Vagina (tissue), 2 donors: ENCODE measurements at regions not wholly inside any gene's neighbourhood (a gene's known extent, or its start where the extent isn't known, plus 50 kb on each side); places are given as distances from the start of the nearest gene placed in this dataset.

Source experiments
- DNase-seq, 2 donors: peaks; one replicate each; pipeline ENCODE4 v3.0.0-alpha.2; 2017; ENCODE audit errors: extremely low spot score in 2 of 2
- H3K27ac ChIP-seq: fragments of 200-600 bp; sonication (generic); one replicate; pipeline ENCODE4 v1.5.1; 2019
- H3K27me3 ChIP-seq: fragments of 200-600 bp; sonication (generic); one replicate; pipeline ENCODE4 v1.5.1; 2019
- H3K36me3 ChIP-seq, 2 donors: fragments of 200-600 bp; sonication (generic); one replicate each; pipeline ENCODE4 v1.5.1; 2017 to 2019
- H3K4me1 ChIP-seq: fragments of 200-600 bp; sonication (generic); one replicate; pipeline ENCODE4 v1.5.1; 2019
- H3K4me3 ChIP-seq, 2 donors: fragments of 200-600 bp; sonication (generic); 1 replicate in 1 of 2; 2 replicates in 1 of 2; pipeline ENCODE4 v1.5.1; 2016 to 2019
- H3K9me3 ChIP-seq: fragments of 200-600 bp; sonication (generic); one replicate; pipeline ENCODE4 v1.5.1; 2019
- POLR2A ChIP-seq, 2 donors: fragments of 450-650 bp; IDR thresholded peaks; one replicate each; pipeline ENCODE4 v1.6.1; 2017; ENCODE audit warnings: antibody characterized with exemption in 2 of 2, mild to moderate bottlenecking in 2 of 2, moderate library complexity in 2 of 2
- POLR2AphosphoS5 ChIP-seq, 2 donors: sonication (generic); formaldehyde crosslinking; IDR thresholded peaks; one replicate each; pipeline ENCODE4 v1.9.0; 2017; ENCODE audit warnings: antibody characterized with exemption in 2 of 2, mild to moderate bottlenecking in 2 of 2, low read depth in 1 of 2; ENCODE audit not compliant: insufficient read depth in 1 of 2
- intact Hi-C: fragments of 100-400 bp; cut with DNase I; formaldehyde crosslinking; loops from one replicate; pipeline ENCODE4 v1.15.1; 2023
- TF ChIP-seq, protein P1 (sequence below), 3 experiments: fragments of 450-650 bp in 2 of 3; fragments of 200-600 bp in 1 of 3; sonication (generic) in 1 of 3; IDR thresholded peaks; one replicate each; pipeline ENCODE4 v1.5.1; 2017 to 2019; ENCODE audit warnings: antibody characterized with exemption in 3 of 3, mild to moderate bottlenecking in 2 of 3, moderate library complexity in 2 of 3

- Histone ChIP-seq H3K9me3 (no peaks in the 10 kb centered on the region), H3K27me3 (no peaks in the 10 kb centered on the region), H3K27ac (no peak overlapping the region), H3K4me3 (no peak overlapping the region), H3K4me1 (peaks cover 1% of the 10 kb centered on the region), H3K36me3 (no peaks in the 10 kb centered on the region)
- intact Hi-C loops, result no loop called here
- TF ChIP-seq POLR2AphosphoS5 (IDR thresholded peaks at IDR 0.05; ENCODE audit: insufficient read depth in 1 of 2, low read depth in 1 of 2) (no peak), POLR2A (IDR thresholded peaks at IDR 0.05) (no peak)
- TF ChIP-seq, protein P1, sequence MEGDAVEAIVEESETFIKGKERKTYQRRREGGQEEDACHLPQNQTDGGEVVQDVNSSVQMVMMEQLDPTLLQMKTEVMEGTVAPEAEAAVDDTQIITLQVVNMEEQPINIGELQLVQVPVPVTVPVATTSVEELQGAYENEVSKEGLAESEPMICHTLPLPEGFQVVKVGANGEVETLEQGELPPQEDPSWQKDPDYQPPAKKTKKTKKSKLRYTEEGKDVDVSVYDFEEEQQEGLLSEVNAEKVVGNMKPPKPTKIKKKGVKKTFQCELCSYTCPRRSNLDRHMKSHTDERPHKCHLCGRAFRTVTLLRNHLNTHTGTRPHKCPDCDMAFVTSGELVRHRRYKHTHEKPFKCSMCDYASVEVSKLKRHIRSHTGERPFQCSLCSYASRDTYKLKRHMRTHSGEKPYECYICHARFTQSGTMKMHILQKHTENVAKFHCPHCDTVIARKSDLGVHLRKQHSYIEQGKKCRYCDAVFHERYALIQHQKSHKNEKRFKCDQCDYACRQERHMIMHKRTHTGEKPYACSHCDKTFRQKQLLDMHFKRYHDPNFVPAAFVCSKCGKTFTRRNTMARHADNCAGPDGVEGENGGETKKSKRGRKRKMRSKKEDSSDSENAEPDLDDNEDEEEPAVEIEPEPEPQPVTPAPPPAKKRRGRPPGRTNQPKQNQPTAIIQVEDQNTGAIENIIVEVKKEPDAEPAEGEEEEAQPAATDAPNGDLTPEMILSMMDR (IDR thresholded peaks at IDR 0.05), result no peak
- no peak for DNase-seq
These were observed 172.7 kb upstream of the GSC start for GRCh38 chr14:94942601-94943000.

- H3K4me1 ChIP-seq, result peaks cover 14% of the 10 kb centered on the region
- intact Hi-C loops, result no loop called here
- TF ChIP-seq POLR2A (IDR thresholded peaks at IDR 0.05), result no peak
- TF ChIP-seq POLR2AphosphoS5 (IDR thresholded peaks at IDR 0.05; ENCODE audit: insufficient read depth in 1 of 2, low read depth in 1 of 2), result no peak
- TF ChIP-seq, protein P1 (IDR thresholded peaks at IDR 0.05), result no peak
- H3K27ac ChIP-seq, result no peak overlapping the region
- DNase-seq, result no peak
- H3K27me3 ChIP-seq, result no peaks in the 10 kb centered on the region
- H3K36me3 ChIP-seq, result no peaks in the 10 kb centered on the region
- no peak overlapping the region for H3K4me3 ChIP-seq
- H3K9me3 ChIP-seq, result no peaks in the 10 kb centered on the region
These were observed 171.4 kb upstream of the GSC start for GRCh38 chr14:94941311-94941710.

DNA sequence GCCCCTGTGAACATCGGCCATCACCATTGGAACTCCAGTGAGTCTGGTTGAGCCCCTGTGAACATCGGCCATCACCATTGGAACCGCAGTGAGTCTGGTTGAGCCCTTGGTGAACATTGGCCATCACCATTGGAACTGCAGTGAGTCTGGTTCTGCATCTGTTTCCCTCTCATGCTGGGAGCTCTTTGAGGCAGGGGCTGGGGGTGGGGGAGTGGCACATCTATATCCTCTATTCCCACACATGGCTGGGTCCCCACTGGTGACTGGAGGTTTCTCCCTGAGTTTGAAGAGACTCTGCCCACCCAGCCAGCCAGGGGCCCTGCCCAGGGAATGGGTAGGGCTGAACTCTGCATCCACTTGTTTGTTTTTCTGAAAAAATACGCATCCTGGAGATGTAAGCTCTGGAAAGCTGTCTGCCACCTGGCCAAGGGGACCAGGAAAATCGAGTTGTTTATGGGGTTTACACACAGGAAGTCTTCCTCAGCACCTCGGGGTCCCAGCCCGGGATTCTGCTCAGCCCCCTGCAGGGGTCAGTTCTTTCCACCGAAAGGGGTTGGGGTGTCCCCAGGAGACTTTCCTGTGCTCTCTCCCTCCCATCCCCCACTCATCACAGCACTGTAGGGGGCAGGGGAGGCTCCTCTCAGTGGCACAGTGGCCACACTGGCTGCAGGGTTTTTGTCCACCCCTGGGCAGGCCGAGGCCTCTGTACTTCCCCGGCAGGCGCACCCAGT lies 170.5 kb upstream of the GSC start:
- Histone ChIP-seq H3K4me3 (no peak overlapping the region), H3K27ac (no peak overlapping the region), H3K27me3 (no peaks in the 10 kb centered on the region), H3K4me1 (peaks cover 21% of the 10 kb centered on the region), H3K36me3 (no peaks in the 10 kb centered on the region), H3K9me3 (no peaks in the 10 kb centered on the region)
- TF ChIP-seq POLR2A (IDR thresholded peaks at IDR 0.05) (no peak), POLR2AphosphoS5 (IDR thresholded peaks at IDR 0.05; ENCODE audit: insufficient read depth in 1 of 2, low read depth in 1 of 2) (no peak)
- TF ChIP-seq, protein P1 (IDR thresholded peaks at IDR 0.05), result no peak
- intact Hi-C loops, result no loop called here
- no peak for DNase-seq

GRCh38 chr14:94938016-94938415 lies 168.1 kb upstream of the GSC start:
- no peak overlapping the region for H3K27ac ChIP-seq
- TF ChIP-seq POLR2A (IDR thresholded peaks at IDR 0.05) (no peak), POLR2AphosphoS5 (IDR thresholded peaks at IDR 0.05; ENCODE audit: insufficient read depth in 1 of 2, low read depth in 1 of 2) (no peak)
- TF ChIP-seq, protein P1 (IDR thresholded peaks at IDR 0.05), result no peak
- intact Hi-C loops, result no loop called here
- H3K36me3 ChIP-seq, result no peaks in the 10 kb centered on the region
- no peaks in the 10 kb centered on the region for H3K9me3 ChIP-seq
- no peaks in the 10 kb centered on the region for H3K27me3 ChIP-seq
- H3K4me1 ChIP-seq, result peaks cover 35% of the 10 kb centered on the region
- no peak overlapping the region for H3K4me3 ChIP-seq
- no peak for DNase-seq

GRCh38 chr14:94936901-94937685 lies 167.2 kb upstream of the GSC start:
- Histone ChIP-seq H3K36me3 (no peaks in the 10 kb centered on the region), H3K9me3 (no peaks in the 10 kb centered on the region), H3K4me1 (peaks cover 35% of the 10 kb centered on the region), H3K4me3 (peak overlapping the region; percentile 17 to 33), H3K27me3 (no peaks in the 10 kb centered on the region), H3K27ac (peak overlapping the region; percentile 76)
- TF ChIP-seq POLR2A (IDR thresholded peaks at IDR 0.05), result no peak
- peak in 1 of 2 donors; percentile 46 for TF ChIP-seq POLR2AphosphoS5 (IDR thresholded peaks at IDR 0.05; ENCODE audit: insufficient read depth in 1 of 2, low read depth in 1 of 2)
- TF ChIP-seq, protein P1 (IDR thresholded peaks at IDR 0.05), result no peak
- no peak for DNase-seq
- intact Hi-C loops, result no loop called here
